Bone marrow (tissue), 2 donors: ENCODE measurements at regions not wholly inside any gene's neighbourhood (a gene's known extent, or its start where the extent isn't known, plus 50 kb on each side); places are given as distances from the start of the nearest gene placed in this dataset.
"Not testable (repeated sequence)": the region's sequence is repeated elsewhere in the genome, so short reads cannot be mapped to it uniquely, and the experiment has no call there.

Experiments
- DNase-seq, 2 donors: peaks; one replicate each; lab custom pipeline; 2025; lab: John Stamatoyannopoulos, UW

DNA sequence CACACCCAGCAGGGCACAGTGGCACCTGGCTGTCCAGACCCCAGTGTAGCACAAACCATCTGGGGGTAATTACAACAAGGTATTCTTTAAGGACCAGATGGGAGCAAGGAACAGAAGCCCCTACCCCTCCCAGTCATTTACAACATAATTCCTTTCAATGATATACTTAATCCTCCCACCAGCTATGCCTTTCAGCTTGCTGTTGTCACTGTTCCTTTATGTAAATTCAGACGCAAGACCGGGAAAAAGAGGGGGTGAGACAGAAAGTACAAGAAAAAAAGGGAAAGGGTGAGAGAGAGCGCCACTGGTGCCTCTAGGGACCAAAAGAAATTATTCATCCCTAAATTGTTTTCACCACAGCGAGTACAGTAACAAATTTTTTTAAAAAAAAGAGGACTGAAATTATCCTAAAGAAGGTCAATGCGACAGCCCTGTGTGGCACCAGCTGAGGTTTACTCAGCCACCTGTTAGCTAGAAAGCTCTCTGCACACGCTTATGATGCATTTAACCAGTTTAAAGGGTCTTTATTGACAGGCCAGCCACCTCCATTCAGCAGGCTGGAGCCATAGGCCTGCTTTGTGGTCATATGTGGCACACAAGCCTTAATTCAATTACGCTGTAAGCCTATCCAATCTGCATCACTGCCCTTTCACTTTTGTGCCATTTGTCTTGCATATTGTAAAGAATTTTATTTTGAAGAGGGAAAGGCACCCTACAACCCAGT lies 210.2 kb upstream of the ISL1 start:
- DNase-seq: no peak

DNA sequence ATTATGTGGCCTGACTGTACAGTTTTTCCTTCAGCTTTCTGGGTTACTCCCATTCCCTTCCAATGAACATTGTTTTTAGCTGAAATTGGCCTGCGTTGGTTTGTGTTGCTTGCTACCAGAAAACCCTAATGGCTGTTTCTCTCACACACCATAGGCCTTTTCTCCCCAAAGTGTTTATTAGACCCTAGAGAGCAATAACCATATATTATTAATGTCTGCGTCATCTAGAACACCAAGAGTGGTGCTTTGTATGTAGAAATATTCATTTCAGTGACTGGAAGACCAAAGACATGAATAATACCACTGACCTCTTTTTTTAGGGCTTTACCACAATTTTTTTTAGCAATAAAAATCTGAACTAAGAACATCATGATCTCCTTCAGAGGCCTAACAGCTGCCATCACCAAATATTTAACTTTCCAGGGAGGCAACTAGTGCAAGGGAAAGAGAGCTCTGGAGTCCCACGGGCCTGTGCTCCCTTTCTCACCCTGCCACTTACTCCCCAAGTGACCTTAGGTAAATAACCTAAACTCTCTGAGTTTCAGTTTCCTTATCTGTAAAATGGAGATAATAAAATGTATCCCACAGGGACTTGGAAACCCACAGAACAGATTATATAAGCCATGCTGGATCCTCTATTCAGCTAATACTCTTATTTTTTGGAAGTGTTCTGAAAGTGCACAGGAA lies 201.9 kb upstream of the ISL1 start:
- DNase-seq: no peak

DNA sequence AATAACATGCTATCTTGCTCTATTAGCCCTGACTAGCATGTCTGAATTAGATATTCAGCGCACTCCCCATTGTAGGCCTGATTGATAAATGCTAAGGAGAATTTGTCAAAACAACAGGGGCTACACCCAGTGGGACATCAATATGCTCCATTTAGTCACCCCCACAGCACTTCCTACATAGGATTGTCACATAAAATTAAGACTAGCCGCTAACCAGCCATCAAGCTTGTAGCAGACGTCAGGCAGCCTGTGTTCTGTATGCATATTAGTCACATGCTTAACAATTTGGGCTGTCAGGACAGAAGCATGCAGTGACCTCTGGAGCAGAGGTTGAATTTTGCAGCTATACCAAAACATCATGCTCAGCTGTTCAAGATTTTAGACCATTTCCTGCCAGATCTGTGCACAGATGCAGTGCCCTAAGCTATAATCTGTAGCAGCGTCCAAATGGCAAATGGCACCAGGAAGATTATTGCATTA lies 197.4 kb upstream of the ISL1 start:
- no peak for DNase-seq

DNA sequence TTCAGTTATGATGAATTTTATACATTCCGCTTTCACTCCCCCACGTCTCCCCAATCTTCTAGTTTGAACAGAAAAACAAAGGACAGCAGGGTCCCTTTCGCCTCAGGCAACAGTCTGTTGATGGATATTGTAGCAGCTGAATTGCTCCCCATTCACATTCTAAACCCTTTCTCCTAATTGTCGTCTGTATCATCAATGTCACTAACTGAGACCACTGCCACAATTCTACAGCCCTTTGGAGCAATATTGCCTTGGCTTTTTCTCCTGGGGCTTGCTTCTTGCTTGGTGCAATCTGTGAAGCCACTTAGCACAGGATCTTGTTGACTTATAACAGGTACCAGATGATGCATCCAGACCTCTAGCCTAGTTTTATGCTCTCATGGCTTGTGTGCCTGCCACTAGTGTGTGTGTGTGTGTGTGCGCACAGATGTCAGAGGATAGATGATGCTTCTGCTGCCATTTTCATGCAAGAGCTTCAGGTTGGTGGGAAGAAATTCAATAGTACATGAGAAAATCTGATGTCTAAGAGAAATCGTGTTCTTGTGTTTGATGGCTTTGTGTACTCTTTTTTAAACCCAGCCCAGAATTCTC lies 195.2 kb upstream of the ISL1 start:
- DNase-seq: no peak

DNA sequence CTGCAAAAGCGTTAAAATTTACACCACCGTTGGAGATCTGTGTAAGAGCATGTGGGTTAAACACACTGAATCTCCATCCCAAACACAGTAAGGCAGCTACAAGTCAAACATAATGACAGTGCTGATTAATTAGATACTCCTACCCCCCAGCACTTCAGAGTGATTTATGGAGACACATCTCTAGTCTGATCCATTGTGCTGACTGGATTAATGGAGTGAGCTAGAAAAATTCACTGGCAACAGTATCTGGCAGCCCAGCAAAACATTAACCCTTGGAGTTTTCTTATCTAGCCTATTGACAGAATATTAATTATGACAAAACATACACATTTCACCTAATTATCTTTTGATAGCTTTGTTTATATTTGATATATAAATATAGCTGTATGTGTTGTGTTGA lies 188.6 kb upstream of the ISL1 start:
- DNase-seq: no peak

DNA sequence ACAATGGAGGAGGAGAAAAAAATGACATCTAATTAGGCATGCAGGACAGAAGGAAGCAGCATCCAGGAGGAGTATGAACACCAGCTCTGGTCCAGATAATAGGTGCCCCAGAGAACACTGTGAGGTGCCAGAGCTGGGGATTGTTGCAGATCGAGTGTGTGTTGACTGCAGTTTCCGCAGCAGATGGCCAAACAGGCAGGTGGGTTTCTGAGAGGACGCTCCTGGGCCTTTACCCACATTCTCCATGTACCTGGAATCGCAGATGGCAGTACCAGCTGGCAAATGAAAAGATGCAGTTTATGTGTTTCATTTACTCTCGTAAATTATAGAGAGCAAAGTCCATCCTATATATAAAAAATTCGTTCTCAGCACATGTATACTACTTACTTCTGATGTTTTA lies 182.2 kb upstream of the ISL1 start:
- DNase-seq: no peak

DNA sequence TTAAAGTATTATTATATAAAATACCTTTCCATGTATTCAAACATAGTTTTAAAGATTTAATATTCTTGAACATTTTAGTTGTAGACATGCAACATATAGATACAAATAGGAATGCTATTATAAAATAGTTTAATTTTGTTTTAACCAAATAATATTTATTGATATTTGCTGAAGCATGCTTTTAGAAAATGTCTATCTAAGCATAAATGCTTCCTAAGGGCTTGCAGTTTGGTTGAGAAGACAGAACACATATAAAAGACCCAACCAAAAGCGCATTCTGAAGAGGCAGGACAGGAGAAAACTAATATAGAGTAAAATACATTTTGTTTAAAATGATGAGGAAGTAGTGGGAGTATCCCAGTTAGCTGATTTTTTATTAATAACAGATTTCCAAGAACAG lies 181.5 kb upstream of the ISL1 start:
- no peak for DNase-seq

DNA sequence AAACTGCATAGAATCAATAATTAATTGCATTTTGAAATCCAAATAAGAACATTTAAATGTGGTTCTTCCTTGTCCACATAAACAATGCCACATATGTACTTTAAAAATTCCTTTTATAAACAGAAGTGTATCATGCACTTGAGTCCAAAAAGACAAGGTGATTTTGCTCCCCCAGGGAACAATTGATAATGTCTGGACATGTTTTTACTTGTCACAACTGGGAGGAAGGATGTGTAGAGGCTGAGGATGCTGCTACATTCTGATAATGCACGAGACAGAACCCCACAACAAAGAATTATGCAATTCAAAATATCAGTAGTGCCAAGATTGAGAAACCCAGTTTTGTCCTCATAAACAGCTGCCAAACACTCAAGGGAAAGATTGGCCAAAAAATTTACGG lies 181.1 kb upstream of the ISL1 start:
- no peak for DNase-seq

DNA sequence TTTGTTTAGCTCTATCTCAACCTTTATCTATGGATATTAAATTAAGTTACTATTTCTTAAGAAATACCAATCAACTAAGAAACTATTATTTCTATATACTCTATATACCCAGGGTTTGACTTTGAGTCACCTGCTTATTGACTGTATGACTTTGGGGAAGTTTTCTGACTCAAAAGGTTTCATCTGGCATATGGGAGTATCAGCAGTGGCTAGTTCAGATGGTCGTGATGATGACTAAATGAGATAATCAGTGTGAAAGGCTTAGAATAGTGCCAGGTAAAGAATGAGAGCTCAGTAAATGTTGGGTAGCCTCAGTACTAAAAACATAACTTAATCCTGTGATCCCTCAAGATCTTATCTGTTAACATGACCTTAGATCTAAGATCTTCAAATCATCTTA lies 179.7 kb upstream of the ISL1 start:
- DNase-seq: no peak

DNA sequence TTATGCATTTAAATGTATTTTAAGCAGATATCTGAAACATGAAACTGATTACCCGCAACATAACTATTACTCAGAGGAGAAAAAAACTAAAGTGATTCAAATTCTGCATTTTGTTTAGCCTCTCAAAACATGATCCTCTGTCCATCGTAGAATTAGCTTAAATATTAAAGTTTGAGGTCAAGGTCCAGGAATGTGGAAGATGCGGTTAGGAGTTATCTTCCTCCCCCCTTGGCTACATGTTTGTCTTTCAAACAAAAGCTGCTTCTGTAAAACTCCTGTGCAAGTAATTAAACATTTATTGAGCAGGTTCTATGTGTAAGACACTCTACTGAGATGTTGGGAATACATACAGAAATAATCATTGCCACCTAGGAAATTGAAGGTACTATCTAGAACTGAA lies 175.0 kb upstream of the ISL1 start:
- no peak for DNase-seq

DNA sequence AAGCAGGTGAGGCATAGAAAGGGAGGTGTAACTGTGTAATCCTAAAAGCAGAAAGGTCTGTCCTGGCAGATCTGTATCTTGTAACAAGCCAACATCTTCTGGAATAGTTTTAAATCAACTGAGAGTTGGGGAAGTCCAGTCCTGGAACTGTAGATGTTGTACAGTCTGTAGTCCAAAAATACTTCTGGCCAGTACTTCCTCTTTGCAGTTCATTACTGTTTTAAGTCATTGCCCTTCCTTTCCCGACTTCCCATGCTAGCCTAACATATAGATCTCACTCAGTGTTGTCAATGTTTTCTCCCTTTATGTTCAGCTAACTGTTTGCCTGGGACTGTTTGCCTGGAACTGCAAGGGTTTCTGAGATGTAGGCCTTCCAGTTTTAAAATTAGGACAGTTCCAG lies 168.5 kb upstream of the ISL1 start:
- DNase-seq: no peak

DNA sequence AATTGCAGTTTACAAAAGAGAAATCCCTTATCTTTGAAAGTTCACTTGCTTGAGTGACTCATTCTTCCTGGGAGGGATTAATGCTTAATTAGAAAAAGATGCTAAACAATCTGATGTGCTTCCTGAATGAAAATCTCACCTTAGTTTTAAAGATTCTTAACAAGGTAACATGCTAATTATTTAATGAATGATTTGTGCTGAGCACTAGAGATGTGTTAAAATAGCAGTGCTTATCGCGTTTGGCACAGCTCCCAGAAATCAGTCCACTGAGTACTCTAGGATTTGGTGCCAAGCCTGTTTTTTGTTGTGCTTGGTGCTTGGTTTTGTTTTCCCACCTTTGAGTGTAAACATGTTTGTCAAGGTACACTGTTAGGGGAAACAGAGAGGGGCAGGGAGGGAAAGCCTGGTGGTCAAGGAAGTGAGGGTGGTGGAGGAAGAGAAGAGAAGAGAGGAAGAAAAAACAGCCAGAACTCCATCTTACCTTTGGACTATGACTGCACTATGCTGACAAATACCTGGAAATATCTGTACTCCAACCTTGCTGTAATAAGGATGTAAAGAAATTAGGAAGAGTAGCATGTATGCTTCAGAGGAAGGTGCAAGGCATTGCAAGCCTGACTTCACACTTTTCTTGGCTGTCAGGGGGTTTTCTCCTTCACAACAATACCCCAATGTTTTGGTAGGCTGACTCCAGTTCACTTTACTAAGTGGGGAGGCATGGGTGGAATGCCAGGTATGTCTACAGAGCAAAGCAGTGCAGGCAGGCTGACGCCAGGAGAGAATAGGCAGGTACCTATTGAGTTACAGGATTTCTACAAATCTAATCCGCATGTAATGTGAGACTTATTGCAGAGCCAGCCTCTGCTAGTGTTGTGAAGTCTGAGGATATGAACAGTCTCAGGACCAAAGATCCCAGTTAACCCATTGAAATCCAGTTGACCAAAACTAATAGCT lies 157.2 kb upstream of the ISL1 start:
- no peak for DNase-seq

DNA sequence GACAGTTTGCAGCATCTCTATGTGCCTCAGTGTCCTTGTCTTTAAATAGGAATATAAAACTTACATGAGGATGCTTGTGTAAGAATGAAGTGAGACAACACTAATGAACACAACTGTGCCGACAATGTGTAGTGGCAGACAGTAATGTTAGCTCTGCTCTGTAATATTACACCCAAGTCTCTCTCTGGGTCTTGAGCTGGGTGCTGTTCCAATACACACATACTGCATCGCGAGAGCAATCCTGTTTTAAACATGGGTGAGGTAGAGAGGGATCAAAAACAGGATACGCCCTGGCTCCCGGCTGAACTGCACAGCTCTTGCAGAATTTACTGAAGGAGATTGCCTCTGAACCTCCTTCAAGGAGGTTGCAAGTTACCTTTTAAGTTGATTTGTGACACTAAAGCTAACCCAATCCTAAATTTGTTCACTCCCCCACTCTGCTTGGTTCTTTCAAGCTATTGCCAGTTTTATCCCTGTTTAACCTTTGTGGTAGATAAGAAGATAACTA lies 155.2 kb upstream of the ISL1 start:
- no peak for DNase-seq

DNA sequence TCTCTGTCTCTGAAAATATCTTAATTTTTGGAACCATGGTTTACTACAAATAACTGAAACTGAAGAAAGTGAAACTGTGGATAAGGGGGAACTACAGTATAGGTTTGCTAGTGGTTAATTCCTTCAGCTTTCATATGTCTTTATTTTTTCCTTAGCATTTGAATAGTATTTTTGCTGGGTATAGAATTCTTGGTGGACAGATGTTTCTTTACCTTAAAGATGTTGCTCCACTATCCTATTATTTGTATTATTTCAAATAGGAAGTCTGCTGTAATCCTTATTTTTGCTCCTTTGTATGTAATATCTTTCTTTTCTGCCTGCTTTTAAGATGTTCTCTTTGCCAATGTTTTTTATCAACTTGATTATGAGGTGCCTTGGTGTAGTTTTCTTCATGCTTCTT lies 152.9 kb upstream of the ISL1 start:
- DNase-seq: no peak

DNA sequence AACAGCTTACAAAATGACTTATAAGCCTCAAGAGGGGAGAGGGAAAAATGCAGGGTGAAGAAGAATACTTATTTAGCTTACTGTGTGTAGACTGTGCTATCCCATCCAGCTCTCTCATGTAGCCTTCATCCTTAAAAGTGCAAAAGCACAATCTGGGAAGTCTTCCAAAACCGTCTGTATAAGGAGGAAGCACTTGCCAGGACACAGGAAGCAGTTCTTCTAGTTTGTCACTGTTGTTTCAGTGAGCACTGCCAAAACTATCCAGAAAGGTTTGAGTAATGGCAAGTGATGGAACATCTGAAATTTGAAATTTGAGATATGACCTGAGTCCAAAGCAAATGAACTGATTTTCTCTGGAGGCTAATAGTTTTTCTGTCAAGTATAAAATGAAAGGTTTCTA lies 140.8 kb upstream of the ISL1 start:
- DNase-seq: no peak

DNA sequence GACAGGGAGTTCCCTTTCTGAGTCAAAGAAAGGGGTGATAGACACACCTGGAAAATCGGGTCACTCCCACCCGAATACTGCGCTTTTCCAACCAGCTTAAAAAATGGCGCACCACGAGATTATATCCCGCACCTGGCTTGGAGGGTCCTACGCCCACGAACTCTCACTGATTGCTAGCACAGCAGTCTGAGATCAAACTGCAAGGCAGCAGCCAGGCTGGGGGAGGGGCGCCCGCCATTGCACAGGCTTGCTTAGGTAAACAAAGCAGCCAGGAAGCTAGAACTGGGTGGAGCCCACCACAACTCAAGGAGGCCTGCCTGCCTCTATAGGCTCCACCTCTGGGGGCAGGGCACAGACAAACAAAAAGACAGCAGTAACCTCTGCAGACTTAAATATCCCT lies 132.3 kb upstream of the ISL1 start:
- not testable (repeated sequence) for DNase-seq

DNA sequence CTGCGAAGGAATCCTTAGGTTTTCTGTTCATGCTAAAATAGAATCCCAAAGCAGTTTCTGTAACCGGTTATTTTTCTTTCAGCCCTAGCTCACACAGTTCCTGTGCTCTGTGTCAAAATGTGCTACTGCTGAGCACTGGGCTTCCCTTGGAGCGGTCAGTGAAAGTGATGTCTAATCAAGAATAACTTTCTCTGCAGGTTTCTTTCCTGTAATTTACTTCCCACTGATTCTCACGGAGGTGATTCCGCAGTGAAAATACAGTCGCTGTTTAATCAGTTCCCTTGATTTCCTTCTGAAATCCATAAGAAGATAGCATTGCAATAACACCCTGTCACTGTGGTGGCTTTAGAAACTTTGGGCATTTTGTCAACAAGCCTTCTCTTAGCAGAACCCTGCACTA lies 112.0 kb upstream of the ISL1 start:
- DNase-seq: no peak

DNA sequence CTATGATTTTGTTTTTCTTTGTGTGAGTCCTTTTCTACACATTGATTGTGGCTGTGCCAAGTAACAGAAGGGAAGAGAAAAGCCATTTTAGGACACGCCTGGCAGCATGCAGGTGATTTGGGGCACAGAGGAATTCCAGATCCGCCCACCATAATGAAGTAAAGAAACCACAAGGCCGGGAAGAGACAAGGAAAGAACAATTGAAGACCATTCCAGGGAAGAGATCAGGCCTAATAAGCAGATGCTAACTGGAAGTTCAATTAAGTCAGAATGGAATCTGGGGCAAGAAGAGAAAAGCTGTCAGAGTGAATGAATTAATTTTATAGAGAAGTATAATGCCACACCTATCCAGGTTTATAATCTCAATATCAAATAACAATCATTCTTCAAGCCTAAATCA lies 110.2 kb upstream of the ISL1 start:
- no peak for DNase-seq

DNA sequence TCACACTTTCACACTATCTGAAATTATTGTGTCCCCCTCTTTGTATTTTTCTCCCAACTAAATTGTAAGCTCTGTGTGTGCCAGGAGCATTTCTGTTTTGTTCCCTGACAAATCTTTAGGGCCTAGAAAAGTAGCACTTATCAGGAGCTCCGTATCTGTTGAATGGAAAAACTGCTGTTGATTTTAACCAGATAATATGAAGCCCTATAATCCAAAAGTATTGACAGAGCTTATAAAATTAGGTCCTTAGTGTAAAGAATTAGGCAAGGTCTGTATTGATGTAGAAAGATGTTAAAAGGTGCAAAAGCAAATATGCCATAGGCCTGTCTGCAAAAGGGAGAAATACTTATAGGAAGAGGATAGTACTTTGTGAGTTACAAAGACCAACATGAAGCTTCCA lies 109.4 kb upstream of the ISL1 start:
- DNase-seq: no peak

DNA sequence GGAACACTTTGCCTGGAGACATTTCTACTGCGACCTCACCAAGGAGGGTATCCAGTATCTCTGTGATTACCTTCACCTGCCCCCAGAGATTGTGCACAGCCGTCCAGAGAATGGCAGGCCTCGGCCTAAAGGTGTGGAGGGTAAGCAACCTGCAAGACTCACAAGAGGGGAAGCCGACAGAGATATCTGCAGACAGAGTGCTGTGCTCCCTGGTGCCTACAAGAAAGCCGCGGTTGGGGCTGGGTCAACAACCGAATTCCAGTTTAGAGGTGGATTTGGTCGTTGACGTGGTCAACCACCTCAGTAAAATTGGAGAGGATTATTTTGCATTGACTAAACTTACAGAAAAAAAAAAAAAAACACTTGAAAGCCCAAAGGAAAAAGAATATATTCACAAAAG lies 107.8 kb upstream of the ISL1 start:
- DNase-seq: no peak

DNA sequence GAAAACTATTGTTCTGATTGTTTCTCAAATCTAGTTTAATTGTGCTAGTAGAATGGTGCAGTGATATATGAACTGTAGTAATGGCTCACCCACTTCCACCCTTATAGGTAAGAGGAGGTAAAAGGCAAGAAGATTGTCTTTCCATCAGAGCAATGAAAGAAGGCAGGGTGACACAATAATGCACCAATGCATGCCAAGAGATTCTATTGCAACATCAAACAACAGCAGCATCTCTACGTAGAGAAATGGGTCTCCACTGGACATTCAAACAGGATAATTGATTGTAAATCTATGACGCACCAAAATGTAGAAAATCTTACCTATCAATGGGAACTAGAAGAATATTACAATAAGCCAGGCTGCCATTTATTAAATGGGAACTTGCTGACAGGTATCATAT lies 107.0 kb upstream of the ISL1 start:
- no peak for DNase-seq

DNA sequence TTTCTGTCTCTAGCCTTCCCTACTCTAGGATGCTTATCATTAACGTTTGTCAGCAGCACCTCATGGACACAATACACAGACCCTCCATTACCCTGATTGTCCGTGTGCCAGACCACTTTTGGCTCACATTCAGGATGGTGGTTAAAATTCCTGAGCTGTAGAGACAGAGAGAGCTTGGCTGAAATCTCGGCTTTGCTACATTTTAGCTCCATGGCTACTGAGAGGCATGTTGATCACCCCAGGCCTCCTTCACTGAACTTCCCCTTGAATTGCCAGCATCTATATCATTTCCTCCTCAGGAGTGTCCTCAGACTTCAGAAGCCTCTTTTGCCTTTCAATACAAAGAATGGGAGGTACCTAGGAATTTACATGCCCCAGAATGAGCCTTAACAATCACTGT lies 104.7 kb upstream of the ISL1 start:
- no peak for DNase-seq
